GM18870 (cell line): ENCODE measurements at regions not wholly inside any gene's neighbourhood (a gene's known extent, or its start where the extent isn't known, plus 50 kb on each side); places are given as distances from the start of the nearest gene placed in this dataset.

Experiments used
- ATAC-seq: cut with Tn5 transposase; IDR thresholded peaks from one replicate; pipeline ENCODE4 v1.9.1; 2021; ENCODE audit warnings: moderate library complexity; ENCODE audit not compliant: unreplicated experiment

DNA sequence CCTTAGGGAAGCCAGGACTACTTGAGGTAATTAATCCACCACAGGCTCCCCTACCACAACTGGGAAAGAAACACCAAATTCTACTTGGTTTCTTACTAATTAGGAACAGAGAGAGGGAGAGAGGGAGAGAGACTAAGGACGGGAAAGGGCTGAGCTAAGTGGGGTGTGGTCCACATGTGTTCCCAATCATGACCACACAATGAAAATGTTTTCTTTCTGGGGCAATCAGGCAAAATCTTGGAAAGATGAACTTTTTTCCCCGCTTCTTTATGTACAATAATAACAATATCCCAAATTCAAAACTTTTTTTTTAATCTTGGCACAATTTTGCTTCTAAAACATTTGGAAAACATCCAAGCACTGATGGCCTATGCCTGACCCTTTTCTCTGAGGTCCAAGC is 734.4 kb downstream of the MAFB start:
- ATAC-seq: no peak

DNA sequence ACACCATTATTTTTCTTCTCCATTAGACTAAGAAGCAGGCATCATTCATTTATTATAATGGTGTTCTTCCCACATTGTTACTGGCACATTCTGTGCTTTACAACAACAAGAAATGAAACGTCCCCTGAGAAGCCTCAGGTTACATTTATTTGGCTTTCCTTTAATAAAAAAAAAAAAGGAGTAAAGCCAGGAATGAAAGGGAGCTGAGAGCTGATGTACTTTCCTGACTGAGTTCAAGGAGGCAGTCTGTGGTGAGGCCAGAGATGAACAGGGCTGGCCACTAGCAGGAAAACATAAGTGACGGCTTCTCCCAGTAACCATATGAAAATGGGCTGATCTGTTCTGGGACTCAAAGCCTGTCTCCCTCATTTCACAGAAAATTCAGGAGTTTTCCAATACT is 742.1 kb downstream of the MAFB start:
- no peak for ATAC-seq

DNA sequence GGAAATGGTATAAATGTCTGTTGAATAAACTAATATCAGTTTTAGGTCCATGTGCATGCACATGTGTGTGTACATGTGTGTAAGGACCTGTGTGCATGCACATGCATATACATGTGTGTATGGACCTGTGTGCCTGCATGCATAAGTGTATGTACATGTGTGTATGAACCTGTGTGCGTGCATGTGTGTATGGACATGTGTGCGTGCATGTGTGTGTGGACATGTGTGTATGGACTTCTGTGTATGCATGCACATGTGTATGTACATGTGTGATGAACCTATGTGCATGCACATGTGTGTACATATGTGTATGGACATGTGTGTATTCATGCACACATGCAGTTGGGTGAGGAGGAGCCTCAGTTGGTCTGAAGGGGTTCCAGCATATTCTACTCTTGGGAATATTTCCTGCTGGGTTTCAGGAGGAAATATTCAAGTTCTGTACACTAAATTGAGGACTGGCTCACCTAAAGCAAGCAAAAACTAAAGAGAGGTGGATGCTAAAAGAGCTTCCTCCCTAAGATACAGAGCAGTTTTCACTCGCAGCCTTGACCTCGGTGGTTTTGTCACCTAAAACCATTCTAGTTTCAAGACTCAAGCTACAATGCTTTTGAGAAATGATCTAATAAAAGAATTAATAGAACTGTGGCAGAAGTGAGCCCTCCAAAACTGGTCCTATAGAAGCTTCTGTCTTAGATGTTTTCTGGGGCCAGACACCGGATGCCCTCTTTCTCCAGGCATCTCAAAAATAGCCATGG is 742.8 kb downstream of the MAFB start:
- no peak for ATAC-seq

DNA sequence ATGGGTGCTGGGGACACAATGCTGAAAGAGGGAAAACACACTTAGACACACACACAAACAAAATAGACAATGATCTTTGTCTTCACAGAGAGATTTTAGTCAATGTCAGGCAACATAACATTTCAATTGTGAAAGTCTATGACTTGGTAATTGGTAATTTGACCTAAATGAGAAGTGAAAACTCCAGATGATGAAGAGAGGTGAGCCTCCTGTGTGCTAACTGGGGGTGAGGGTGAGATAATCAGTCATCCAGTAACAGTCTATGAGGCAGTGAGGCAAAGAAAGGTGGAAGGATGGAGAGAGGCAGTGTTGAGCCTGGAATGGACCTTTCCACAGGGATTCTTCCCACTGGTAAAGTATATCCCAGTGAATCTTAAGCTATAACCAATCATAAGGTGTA is 744.2 kb downstream of the MAFB start:
- ATAC-seq: no peak

DNA sequence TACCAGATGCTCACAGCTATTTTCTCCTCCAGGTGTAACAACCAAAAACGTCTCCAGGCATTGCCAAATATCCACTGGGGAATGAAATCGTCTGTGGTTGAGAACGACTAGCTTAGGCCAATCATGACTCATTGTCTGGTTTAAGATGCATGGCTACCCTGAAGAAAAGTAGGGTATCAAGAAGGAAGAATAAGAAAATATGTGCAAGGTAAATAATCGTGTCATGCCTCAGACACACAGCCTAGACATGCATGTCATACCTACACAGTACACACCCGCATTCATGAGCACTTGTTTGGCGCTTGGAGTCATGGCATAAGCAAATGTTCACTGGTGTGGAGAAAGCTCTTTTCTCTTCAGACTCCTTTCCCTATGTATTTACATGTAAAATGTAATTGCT is 745.7 kb downstream of the MAFB start:
- ATAC-seq: no peak

DNA sequence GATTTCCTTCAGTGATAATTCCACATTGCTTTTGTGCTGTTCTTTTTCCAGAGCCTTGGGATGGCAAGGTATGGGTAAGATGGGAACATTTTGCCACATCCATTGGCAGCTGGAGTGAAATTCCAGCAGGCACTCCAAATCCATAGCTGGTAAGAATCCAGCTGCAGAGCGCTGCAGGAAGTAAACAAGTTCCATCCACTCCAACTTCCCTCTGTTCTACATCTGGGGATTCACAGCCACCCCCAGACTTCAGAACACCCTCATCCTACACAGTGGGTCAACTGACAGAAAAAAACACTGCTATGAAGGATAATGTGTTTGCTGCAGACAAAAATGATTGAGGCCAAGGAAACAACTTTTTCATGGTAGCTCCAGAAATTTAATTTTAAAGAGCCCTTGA is 747.8 kb downstream of the MAFB start:
- no peak for ATAC-seq

DNA sequence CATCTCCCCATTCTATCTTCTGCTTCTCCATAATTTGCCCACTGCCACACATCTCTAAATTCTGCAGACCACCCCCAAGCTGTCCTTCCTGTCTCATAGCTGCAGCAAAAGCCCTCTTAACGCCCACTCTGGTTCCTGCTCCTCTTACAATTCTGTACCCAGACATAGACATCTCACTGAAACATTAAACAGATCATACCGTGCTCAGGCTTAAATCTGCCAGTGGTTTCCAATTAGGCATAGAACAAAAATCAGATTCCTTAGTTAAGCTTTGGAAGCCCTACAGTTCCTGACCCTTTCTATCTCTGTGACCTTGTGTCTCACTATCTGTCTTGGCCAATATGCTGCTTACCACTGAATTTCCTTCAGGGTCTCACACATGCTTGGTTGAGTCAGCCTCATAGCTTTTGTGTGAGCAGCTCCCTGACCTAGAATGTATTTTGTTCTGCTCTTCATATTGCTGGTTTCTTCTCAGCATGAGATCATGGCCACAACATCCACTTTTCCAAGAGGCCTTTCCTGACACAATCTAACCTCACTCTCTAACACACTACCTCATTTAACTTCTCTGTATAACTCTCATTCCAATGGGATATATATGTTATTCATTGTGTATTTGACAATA is 749.7 kb downstream of the MAFB start:
- no peak for ATAC-seq

DNA sequence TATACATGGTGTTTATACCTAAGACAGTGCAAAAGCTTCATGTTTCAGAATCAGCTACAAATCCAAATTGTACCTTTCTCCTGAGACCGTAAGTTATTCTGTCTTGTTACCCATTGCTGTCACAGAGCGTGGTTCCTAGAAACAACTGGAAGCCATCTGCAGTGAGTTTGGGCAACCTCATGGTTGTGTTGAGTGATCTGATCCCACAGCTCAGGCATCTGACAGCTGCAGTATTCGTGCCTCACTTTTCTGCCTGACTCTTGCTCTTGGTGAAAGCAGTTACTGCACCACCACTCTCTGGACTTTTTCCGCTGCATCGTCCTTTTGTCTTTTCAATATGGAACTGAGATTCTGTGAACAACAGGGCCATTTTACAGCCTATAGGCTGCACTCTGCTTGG is 752.6 kb downstream of the MAFB start:
- no peak for ATAC-seq

DNA sequence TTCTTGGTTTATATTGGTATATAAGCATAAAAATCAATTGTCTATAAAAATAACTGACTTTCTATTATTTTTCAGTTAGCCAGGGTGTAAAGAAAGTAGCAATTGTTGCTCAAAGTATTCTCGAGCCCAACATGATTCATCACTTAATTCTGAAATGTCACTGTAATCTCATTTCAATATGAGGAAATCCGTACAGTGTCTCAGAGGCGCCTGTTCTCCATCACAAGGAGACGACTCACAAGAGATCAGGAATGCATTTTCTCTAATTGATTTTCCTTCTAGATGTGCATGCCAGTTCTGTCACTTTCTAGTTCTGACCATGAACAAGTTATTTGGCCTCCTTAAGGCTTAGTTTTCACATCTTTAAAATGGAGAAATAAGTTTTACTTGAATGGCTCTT is 753.1 kb downstream of the MAFB start:
- no peak for ATAC-seq

DNA sequence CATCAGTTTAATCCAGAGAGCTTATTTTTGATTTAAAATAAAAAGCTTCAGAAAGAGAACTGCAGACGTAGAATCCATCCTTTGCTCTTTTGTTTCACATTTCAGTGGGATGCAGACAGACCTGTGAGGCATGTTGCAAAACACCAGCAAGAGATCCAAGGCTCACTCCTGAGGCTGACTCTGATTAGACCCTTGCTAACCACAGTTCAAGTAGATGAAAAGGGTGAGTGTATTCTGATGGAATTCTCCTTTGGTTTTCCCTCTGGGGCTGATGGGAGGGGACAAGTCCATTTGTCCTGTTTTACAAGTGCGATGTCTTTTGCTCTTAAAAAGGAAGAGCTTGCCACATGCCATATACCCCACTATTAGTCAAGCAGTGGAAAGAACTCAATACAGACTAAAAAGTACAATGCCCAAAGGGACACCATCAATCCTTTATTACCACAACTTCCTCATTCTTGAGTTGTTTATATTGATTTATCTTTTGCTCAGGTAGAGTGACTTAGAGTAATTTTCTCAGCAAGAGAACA is 772.7 kb downstream of the MAFB start:
- ATAC-seq: no peak

DNA sequence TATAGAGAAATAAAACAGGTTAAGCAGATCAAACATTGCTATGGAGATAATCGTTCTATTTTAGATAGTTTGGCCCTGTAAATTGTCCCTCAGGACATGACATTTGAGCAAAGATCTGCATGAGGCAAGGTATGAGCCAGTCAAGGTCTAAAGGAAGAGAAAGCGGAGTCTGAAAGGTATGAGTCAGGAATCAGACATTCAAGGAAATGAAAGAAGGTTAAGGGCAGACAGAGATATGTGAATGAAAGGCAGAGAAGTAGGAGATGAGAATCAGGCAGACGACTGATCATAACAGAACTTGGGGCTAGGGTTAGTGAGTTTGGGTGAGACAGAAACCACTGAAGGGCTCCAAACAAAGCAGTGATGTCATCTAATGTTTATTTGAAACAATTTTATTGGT is 775.8 kb downstream of the MAFB start:
- ATAC-seq: no peak

DNA sequence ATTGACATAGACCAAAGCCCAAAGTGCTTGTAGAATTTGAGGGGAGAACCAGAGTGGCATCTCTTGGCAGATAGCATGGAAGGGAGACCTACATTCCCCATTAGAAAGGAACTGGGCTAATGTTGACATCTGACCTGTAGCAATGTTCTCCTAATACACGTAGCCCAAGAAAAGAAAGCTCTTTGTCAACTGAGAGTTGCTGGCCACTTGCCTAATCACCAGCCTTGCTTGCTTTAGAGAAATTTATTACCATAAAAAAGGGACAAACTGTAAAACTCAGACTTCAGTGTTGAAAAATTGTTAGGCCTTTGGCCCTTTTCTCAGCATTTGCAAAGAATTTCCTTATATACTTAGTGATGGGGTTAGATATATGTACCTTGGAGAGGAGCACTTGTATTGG is 777.5 kb downstream of the MAFB start:
- ATAC-seq: no peak

DNA sequence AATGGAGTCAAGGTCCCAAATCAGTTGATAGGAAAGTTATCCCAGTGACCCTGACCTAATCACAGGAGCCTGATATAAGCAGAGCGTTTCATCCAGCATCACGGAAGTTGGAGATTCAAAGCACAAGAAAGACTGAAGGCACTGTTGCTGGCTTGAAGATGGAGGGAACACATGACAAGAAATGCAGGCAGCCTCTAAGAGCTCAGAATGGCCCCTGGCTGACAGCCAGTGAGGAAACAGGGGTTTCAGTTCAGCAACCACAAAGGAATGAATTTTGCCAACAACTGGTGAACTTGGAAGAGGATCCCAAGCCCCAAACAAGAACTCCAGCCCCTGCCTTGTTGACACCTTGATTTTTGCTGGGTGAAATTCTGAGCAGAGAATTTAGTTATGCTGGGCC is 778.5 kb downstream of the MAFB start:
- no peak for ATAC-seq

DNA sequence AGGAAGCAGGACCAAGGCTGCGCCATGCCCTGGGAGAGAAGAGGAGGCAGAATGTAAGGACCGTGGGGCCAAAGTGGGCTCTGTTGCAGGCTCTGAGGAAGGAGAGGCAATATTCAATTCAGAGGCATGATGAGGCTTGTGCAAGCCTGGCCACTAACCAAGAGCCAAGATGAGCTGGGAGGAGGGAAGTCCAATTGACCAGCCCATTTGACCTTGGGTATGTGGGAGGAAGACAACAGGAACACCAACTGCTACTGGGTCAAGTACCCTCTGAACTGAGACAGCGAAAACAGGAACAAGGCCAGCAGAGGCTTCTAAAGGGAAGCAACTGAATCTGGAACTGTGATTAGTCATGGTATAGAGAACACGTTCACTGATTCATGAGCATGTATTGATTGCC is 779.6 kb downstream of the MAFB start:
- ATAC-seq: no peak

DNA sequence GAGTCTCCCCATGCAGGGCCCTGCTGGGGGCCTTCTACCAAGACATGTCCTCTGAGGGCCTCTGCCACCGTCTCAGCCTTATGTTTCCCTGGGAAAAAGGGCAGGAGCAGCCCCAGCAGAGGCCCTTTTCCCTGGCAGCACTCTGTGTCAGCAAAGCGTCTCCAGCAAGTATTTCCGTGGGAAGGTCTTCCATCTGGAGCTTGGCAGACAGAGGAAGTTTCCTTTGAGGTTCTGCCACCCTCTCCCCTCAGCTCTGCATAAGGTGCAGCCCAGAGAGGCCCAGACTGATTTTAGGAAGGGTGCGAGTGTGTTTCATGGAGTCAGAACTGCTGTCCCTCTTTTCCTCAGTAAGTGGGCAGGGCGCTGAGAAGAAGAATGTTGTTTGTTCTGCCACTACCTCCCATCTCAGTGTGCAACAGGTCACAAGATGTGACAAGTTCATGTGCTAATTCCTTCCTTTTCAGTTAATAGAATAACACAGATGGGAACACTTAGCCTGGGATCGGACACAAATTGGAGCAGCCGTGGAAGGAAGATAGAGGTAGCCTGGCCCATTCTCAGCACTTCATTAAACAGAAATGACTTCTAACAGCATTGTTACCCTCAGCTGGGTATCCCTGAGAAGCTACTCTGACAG is 784.4 kb downstream of the MAFB start:
- no peak for ATAC-seq

DNA sequence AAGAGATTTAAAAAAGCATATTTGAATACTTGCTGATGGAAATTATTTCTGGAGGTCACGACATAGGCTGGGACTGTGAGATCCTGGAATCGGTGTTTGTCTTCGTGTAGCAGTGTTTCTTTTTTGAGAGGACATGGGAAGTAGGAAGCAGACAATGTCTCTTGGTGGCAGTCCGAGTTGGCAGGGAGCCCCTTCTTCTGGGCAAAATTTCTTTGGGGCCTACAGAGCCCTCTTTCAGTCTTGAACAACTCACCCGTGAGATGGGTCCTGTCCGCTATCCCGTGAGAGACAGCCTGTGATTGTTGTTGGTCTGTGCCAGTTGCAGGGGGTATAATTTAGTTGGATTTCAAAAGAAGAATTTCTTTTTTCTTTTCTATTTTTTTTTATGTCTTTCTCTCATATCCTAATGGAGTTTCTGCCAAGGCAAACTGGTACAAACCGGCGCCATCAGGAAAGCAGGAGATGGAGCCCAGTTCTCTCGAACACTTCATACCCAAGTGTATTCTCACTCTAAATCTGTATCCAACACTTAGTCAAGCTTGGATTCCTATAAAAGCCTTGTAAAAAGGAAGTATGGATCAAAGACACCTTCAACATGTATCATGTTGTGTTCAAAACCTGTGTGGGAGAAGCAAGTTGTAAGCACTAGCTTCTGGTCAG is 785.1 kb downstream of the MAFB start:
- no peak for ATAC-seq

DNA sequence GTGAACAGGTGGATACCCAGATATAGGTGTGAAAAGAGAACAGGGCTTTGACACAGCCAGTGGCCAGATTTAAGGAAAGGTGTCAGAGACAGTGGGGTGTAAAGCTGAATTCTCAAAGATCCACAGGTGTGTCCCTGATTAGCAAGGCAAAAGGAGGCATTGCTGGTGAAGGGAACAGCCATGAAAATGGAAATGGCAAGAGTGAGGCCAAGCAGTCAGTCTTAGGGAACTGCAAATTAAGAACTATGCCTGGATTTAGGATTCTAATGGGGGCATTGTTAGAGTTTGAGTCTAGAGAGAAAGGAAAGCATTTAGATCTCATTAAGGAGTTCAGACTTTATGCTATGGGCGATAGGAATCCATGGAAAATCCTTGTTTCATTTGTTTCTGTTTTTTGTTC is 789.2 kb downstream of the MAFB start:
- no peak for ATAC-seq

DNA sequence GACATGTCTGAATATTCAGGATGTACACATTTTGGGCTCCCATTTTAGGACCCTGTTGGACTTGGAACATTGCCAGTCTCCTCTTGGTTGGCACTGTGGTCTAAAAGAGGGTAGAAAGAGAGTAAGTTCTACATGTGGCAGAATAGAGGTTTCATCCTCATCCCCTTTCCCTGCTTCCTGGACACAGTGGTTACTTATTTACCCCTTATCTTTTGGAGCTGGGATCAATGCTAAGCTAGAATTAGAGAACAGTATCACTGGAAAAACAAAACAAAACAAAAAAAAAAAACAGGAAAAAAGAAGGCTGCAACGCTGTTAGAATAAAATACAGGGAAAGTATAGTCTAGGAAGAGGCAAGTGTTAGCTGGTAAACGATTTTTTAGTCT is 790.6 kb downstream of the MAFB start:
- ATAC-seq: no peak

DNA sequence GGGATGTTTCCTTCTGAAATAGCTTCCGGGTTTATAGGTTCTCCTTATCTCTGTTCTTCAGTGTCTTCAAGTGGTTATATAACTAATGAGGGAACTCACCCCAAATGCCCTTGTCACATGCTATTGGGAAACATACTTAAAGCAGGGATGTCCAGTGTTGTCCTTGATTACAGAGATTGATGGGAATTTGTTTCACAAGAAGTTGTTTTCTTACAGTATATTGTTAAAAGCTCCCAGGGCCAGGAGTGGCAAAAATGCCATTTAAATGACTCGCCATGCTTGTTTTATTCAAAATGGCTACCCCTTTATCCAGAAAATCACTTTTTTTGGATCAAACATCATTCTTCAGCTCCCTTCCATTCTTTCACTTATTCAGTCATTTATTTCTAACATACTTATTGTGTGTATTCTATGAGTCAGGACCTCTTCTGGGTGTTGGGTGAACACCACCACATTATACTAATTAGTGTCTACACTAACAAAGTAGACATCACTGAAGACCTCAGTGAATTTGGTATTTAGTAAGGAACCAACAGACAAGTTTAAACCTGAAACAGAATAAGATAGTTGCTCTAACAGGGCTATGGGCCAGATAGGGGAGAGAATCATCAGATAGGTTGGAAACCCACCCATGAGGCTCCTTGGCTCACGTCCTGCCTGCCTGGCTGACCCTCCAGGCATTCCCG is 791.1 kb downstream of the MAFB start:
- no peak for ATAC-seq

DNA sequence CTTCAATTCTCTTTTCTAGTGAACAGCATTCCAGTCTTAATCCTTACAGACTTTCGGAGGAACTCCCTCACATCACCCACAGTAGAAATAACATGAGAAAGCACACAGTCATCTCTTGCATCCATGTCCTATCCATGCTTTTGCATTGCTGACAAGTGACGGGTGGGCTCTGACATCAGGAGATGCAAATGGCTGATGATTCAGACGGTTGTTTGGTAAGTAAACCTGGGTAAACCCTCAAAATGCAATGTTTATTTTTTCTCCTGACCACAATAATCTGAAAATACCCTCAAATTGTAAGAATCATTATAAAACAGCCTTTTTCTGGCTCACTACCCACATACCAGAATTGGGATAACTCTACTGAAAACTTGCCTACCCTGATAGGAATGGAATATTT is 792.0 kb downstream of the MAFB start:
- ATAC-seq: no peak

DNA sequence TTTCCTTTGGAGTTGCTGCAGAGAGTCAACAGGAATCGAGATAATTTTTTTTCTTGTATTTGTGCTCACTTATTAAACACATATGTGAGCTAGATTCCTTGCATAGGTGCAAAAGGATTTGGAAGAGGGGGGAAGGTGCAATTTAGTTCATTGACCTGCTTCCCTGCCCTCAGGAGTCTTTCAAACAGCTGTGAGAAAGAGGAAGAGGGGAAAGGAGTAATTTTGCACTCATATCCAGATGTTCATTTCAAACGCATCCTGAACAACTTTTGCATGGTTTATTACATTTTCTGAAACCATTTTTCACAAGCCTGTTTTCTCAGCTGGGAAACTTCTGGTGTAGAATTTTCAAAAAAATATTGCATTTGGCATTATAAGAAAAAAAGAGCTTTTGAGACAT is 795.0 kb downstream of the MAFB start:
- ATAC-seq: no peak
